GM19468 (cell line): ENCODE measurements at regions not wholly inside any gene's neighbourhood (a gene's known extent, or its start where the extent isn't known, plus 50 kb on each side); places are given as distances from the start of the nearest gene placed in this dataset.

Source experiments
- ATAC-seq: cut with Tn5 transposase; IDR thresholded peaks from one replicate; pipeline ENCODE4 v1.9.1; 2021; ENCODE audit warnings: mild to moderate bottlenecking, moderate library complexity, moderate number of reproducible peaks; ENCODE audit not compliant: unreplicated experiment; ENCODE audit errors: extremely low read depth

DNA sequence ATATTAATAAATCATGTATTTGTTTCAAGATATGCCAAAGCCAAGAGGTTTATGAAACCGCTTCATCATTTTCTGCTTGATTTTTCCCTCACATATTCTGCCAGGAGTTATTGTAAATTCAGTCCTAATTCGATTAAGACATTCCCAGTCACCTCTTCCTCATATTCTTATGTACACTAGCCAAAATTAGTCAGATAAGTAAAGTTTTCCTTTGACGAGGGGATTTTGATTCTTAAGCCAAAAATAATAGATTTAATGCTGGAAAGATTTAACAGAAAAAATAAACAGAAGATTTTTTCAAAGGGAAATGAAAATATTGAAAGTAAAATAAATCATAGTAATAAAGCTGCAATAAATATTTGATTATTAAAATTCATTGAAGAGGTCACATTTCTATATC, 51.0 kb upstream of the VEGFC start:
- no peak for ATAC-seq

GRCh38 chr4:176844448-176844847, 51.7 kb upstream of the VEGFC start:
- ATAC-seq = no peak

DNA sequence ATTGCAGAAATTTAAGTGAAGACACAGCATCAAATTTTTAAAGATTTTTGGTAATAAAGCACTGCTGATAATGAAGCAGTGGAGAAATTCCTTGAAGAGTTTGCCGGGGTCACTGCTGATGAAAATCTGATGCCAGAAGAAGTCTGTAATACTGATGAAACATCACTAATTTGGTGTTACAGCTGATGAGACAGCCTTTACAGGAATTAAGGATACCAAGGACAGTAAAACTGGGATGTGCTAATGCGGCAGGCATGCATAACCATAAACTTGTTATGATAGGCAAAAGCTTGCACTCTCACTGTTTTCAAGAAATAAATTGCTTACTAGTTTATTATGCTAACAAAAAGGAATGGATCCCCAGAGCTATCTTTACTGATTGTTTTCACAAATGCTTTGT, 52.9 kb upstream of the VEGFC start:
- no peak for ATAC-seq

GRCh38 chr4:176849076-176849475, 56.4 kb upstream of the VEGFC start:
- ATAC-seq = no peak

- ATAC-seq = no peak
Measured at GRCh38 chr4:176850436-176850835, 57.7 kb upstream of the VEGFC start.

GRCh38 chr4:176856421-176856820, 63.7 kb upstream of the VEGFC start:
- ATAC-seq = no peak

GRCh38 chr4:176858839-176859238, 66.1 kb upstream of the VEGFC start:
- ATAC-seq = no peak

DNA sequence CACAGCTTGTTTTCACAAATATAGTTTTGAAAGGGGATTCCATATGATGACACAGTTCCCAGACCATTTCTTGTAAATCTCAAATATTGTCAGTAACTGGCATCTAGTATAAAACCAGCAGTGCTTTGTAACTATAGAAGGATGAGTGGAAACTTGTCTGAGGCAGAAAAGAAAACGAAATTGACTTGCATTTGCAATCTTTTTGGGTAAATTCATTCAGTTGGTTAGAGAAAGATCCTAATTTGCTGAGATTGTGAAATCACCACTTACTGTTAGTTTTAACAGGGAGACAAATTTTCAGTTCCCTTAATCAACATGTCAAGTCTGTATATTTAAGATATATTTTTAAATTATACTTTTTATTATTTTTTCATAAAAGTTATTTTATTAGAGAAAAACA, 71.5 kb upstream of the VEGFC start:
- ATAC-seq = no peak

GRCh38 chr4:176868676-176869075, 76.0 kb upstream of the VEGFC start:
- no peak for ATAC-seq

- no peak for ATAC-seq
Measured at GRCh38 chr4:176872461-176872860, 79.7 kb upstream of the VEGFC start.

DNA sequence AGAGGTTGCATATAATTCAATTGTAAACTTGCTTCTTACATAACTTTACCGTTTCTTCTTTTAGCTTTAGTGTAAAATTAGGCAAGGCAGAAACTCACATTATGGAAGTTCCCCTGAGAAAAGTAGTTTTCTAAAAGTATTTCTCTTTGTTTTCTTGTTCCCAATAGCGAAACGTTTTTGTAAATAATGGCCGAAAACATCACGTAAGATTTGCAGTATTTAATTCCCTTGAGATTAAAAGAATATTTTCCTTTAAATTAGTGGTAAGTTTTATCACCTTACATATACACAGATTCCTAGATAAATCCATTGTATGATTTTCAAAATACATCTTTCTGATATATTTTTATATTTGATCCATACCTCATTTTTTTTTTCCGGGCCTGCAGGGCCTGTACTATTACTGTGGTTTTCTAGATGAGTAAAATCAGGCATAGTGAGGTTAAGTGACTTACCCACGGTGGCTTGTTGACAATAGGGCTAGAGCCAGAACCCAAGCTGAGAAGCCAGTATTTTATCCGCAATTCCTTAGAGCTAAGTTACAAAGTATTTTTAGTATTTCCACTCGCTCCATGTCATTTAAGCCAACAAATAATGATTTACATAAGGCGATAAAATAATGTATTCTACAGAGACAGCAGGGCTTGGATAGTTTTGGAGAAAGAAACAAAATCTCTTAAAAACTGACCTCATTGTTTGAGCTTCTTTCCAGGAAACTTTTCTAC, 82.2 kb upstream of the VEGFC start:
- no peak for ATAC-seq

GRCh38 chr4:176875446-176875930, 82.8 kb upstream of the VEGFC start:
- ATAC-seq = no peak

DNA sequence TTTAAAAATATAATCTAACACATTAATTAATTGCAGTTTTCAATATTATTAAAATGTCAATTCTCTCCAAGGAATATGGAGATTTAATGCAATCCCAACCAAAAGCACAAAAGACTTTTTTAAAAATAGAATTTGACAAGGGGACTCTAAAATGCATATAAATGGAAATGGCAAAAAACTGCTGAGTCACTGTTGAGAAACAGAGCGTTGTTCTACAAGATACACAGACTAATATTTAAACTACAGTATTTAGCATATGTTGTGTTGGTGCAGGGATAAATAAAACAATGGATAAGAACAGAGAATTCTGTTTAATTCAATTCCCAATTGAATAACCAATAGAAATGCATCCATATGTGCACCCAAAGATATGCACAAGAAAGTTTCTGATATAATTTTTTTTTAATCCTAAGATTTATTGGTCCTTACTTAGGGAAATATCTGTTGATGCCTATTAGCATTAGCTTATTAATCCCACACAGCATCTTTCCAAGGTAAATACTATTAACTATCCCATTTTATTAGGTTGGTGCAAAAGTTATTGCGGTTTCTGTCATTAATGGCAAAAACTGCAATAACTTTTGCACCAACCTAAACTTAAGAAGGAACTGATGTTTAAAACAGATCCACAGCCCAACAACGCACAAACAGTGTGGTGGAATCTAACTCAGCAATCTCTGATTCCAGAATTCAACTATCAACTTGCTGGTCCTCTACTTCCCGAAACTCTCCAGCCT, 86.8 kb upstream of the VEGFC start:
- ATAC-seq = no peak

- ATAC-seq = no peak
Measured at GRCh38 chr4:176882206-176882605, 89.5 kb upstream of the VEGFC start.

- ATAC-seq = no peak
Measured at GRCh38 chr4:176883108-176883550, 90.4 kb upstream of the VEGFC start.

DNA sequence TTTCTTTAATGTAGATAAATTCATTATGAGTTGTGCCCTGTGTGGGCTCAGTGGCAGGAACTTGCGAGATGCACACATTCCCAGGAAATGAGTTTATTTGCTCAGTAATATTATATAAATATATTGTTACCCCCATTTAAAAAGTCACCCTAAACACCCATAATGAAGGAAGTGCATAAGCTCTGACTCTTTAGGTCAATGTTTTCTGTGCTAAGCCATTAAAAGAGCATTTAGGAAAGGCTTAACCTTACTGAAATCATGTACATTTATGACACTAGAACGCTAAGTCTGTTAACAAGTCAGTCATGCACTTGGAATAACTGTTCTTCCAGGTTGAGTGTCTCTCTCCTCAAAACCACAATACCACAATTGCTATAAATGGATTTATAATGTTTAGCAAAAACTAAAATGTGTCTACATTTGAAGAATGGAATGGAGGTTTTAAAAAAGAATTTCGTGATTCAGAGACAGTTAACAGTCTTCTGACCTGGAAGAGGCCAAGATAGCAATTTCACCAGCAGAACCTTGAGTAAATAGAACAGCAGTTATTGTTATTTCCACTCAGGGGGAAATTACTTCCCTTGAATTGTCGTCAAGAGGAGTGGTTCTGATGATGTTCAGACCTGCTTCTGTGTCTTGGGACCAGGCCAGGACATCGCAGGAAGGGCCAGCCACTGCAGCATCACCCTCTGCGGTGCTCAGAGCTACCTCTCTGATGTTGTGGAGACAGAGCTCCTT, 91.1 kb upstream of the VEGFC start:
- no peak for ATAC-seq

DNA sequence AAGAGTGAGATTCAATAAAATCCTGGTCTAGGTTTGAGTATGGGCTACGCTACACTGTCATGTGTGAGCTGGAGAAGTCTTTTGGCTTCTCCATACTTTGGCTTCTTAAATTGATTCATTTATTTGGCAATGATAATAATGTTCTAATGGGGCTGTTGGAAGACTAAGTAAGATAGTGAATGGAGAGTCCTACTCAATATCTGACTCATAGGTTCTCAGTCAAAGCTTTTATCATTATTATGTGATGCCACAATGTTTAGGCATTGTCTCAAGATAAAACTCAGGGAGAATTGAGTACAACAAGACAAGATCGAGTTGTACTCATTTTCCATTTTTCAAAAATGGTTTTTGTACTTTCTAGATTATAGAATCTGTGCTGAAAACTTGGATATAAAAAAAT, 92.5 kb upstream of the VEGFC start:
- ATAC-seq = no peak

GRCh38 chr4:176886135-176886534, 93.4 kb upstream of the VEGFC start:
- ATAC-seq = no peak

DNA sequence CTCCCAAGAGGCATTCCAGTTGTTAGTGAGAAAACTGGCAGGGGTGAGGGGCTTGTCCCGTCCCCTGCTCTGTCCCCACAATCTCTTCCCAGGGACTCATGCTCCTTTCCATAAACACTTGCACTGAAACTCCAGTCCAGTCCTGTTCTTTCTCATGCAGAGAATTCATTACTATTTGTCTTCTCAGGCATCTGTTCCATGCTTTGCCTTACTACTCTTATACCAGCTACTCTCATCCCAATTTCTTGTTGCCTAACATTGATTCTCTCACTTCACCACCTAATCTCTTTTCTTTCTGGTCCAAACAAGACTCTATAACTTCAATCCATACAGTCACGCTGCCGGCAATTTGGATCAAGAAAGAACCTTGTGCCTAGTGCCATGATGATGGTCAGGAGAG, 97.1 kb upstream of the VEGFC start:
- ATAC-seq = no peak

DNA sequence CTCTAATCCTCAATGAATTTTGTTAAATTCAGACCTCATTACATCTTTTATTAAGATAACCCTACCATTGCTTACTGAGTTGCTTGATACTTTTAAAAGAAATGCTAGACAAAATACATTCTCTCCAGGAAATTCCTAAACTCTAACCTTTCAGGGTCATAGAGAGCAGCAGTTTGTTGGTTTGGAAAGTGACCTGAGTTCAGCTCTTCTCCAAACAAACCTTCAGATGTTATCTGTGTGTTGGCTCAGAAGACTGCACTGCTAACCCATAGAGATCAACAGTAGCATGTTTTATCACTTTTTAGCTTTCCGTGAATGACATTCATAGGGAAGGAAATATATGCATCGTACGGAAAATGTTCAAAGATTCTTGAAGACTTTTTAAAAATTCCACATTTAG, 101.8 kb upstream of the VEGFC start:
- ATAC-seq = no peak

GRCh38 chr4:176896211-176896610, 103.5 kb upstream of the VEGFC start:
- ATAC-seq = no peak
